ENCODE measurements at regions not wholly inside any gene's neighbourhood (a gene's known extent, or its start where the extent isn't known, plus 50 kb on each side); places are given as distances from the start of the nearest gene placed in this dataset.
"Not testable (repeated sequence)": the region's sequence is repeated elsewhere in the genome, so short reads cannot be mapped to it uniquely, and the experiment has no call there.

GRCh38 chr18:39191058-39191457 is 1625.5 kb upstream of the CELF4 start:
- no peak for ATAC-seq
- no peak for DNase-seq (ENCODE audit: low spot score)

- ATAC-seq, result no peak
- no peak for DNase-seq (ENCODE audit: low spot score)
Measured at GRCh38 chr18:39190508-39190907, 1624.9 kb upstream of the CELF4 start.

- no peak for DNase-seq (ENCODE audit: low spot score)
- no peak for ATAC-seq
Measured at GRCh38 chr18:39188278-39188677, 1622.7 kb upstream of the CELF4 start.

- ATAC-seq (no peak), DNase-seq (ENCODE audit: low spot score) (no peak)
Measured at GRCh38 chr18:39186008-39186407, 1620.4 kb upstream of the CELF4 start.

- DNase-seq (ENCODE audit: low spot score), result no peak
- no peak for ATAC-seq
Measured at GRCh38 chr18:39184176-39184575, 1618.6 kb upstream of the CELF4 start.

- ATAC-seq (no peak), DNase-seq (ENCODE audit: low spot score) (no peak)
Measured at GRCh38 chr18:39178166-39178565, 1612.6 kb upstream of the CELF4 start.

- ATAC-seq (no peak), DNase-seq (ENCODE audit: low spot score) (no peak)
Measured at GRCh38 chr18:39172695-39173421, 1607.3 kb upstream of the CELF4 start.

GRCh38 chr18:39168723-39169122 is 1603.1 kb upstream of the CELF4 start:
- DNase-seq (ENCODE audit: low spot score) (no peak), ATAC-seq (no peak)

GRCh38 chr18:39167990-39168389 is 1602.4 kb upstream of the CELF4 start:
- DNase-seq (ENCODE audit: low spot score) (no peak), ATAC-seq (no peak)

- DNase-seq (ENCODE audit: low spot score) (no peak), ATAC-seq (no peak)
Measured at GRCh38 chr18:39166776-39167175, 1601.2 kb upstream of the CELF4 start.

- ATAC-seq (no peak), DNase-seq (ENCODE audit: low spot score) (no peak)
Measured at GRCh38 chr18:39162013-39162827, 1596.6 kb upstream of the CELF4 start.

GRCh38 chr18:39149211-39149806 is 1583.7 kb upstream of the CELF4 start:
- no peak for ATAC-seq
- DNase-seq (ENCODE audit: low spot score), result no peak

GRCh38 chr18:39134255-39134654 is 1568.7 kb upstream of the CELF4 start:
- DNase-seq (ENCODE audit: low spot score) (no peak), ATAC-seq (no peak)

- DNase-seq (ENCODE audit: low spot score); ATAC-seq: not testable (repeated sequence)
Measured at GRCh38 chr18:39127538-39127937, 1561.9 kb upstream of the CELF4 start.

GRCh38 chr18:39113790-39114189 is 1548.2 kb upstream of the CELF4 start:
- DNase-seq (ENCODE audit: low spot score), result no peak
- ATAC-seq, result no peak

- ATAC-seq, result no peak
- no peak for DNase-seq (ENCODE audit: low spot score)
Measured at GRCh38 chr18:39105104-39105503, 1539.5 kb upstream of the CELF4 start.

- no peak for ATAC-seq
- no peak for DNase-seq (ENCODE audit: low spot score)
Measured at GRCh38 chr18:39072970-39073369, 1507.4 kb upstream of the CELF4 start.

GRCh38 chr18:39062426-39062825 is 1496.8 kb upstream of the CELF4 start:
- ATAC-seq (no peak), DNase-seq (ENCODE audit: low spot score) (no peak)

- ATAC-seq (no peak), DNase-seq (ENCODE audit: low spot score) (no peak)
Measured at GRCh38 chr18:39058386-39059000, 1492.9 kb upstream of the CELF4 start.

GRCh38 chr18:39057423-39058064 is 1491.9 kb upstream of the CELF4 start:
- ATAC-seq (no peak), DNase-seq (ENCODE audit: low spot score) (no peak)

- DNase-seq (ENCODE audit: low spot score), result no peak
- no peak for ATAC-seq
Measured at GRCh38 chr18:39053571-39053970, 1488.0 kb upstream of the CELF4 start.
